Endothelial cell of umbilical vein (primary cell): ENCODE measurements at regions not wholly inside any gene's neighbourhood (a gene's known extent, or its start where the extent isn't known, plus 50 kb on each side); places are given as distances from the start of the nearest gene placed in this dataset.

Experiments used
- BruUV-seq: library from RNA; stranded (reverse); fragments of 400-500 nt; replicated peaks from 2 replicates; lab custom pipeline; 2021; lab: Mats Ljungman, UMichigan
- CTCF ChIA-PET: fragments of 300-600, 350-600 bp; sonication (Branson Sonifier 250); formaldehyde crosslinking; loops from one replicate; lab custom pipeline; 2021; ENCODE audit warnings: antibody characterized with exemption, inconsistent platforms; lab: Charles Lee
- POLR2A ChIA-PET: fragments of 300-600, 350-600 bp; sonication (Branson Sonifier 250); formaldehyde crosslinking; loops from one replicate; lab custom pipeline; 2021; ENCODE audit warnings: antibody characterized with exemption, inconsistent platforms; lab: Charles Lee
- DNase-seq: peaks from one replicate; pipeline ENCODE4 v3.0.0-alpha.2; 2011; ENCODE audit warnings: low read depth, low spot score
- FAIRE-seq: peaks from 2 replicates; lab custom pipeline; 2011; peaks lifted over from hg19 to GRCh38; lab: Jason Lieb, UNC
- H2AFZ ChIP-seq: 2 replicates; pipeline ENCODE4 v1.6.0; 2012; ENCODE audit warnings: low read depth, low read length, control low read depth, inconsistent platforms
- H3K27ac ChIP-seq: 2 replicates; pipeline ENCODE4 v1.5.1; 2011; ENCODE audit warnings: low read depth, mild to moderate bottlenecking, control low read depth, low read length, moderate library complexity; ENCODE audit not compliant: insufficient read depth
- H3K27me3 ChIP-seq, 2 experiments: 2 replicates each; pipeline versions ENCODE4 v1.6.0 to v1.6.1; 2011; ENCODE audit warnings: low read length in 2 of 2, mixed read lengths in 1 of 2; ENCODE audit not compliant: control insufficient read depth in 2 of 2, insufficient read depth in 2 of 2
- H3K36me3 ChIP-seq, 2 experiments: 2 replicates in 1 of 2; 3 replicates in 1 of 2; pipeline ENCODE4 v1.5.1; 2011; ENCODE audit warnings: low read length in 2 of 2, mild to moderate bottlenecking in 1 of 2, moderate library complexity in 1 of 2; ENCODE audit not compliant: control insufficient read depth in 2 of 2, insufficient read depth in 2 of 2; ENCODE audit errors: extremely low read depth in 1 of 2
- H3K4me1 ChIP-seq: 3 replicates; pipeline ENCODE4 v1.5.1; 2011; ENCODE audit warnings: mild to moderate bottlenecking, low read length; ENCODE audit not compliant: control insufficient read depth, insufficient read depth; ENCODE audit errors: extremely low read depth
- H3K4me2 ChIP-seq: 2 replicates; pipeline ENCODE4 v1.6.1; 2011; ENCODE audit warnings: low read length, control low read depth, mixed read lengths; ENCODE audit not compliant: insufficient read depth
- H3K4me3 ChIP-seq, 3 experiments: fragments of 200-600 bp in 1 of 3; sonication (generic), shearing (Covaris generic) in 1 of 3; replicated peaks in 1 of 3; 2 replicates each; pipeline ENCODE4 v1.5.1; 2011 to 2016; ENCODE audit warnings: control low read depth in 3 of 3, low read length in 3 of 3, mild to moderate bottlenecking in 2 of 3, inconsistent platforms in 1 of 3, low read depth in 1 of 3, moderate library complexity in 1 of 3; ENCODE audit not compliant: insufficient read depth in 1 of 3
- H3K79me2 ChIP-seq: 2 replicates; pipeline ENCODE4 v1.6.0; 2012; ENCODE audit warnings: low read length, inconsistent platforms; ENCODE audit not compliant: control insufficient read depth, insufficient read depth
- H3K9ac ChIP-seq: replicated peaks from 2 replicates; pipeline ENCODE3; 2011; ENCODE audit warnings: low read length, control low read depth; ENCODE audit not compliant: insufficient read depth; ENCODE audit errors: extremely low read depth
- H3K9me1 ChIP-seq: replicated peaks from 3 replicates; pipeline ENCODE4 v1.6.0; 2011; ENCODE audit warnings: mild to moderate bottlenecking, low read length; ENCODE audit not compliant: control insufficient read depth, insufficient read depth; ENCODE audit errors: extremely low read depth
- H3K9me3 ChIP-seq: replicated peaks from 2 replicates; pipeline ENCODE4 v1.5.1; 2012; ENCODE audit warnings: low read length, inconsistent platforms; ENCODE audit not compliant: control insufficient read depth, insufficient read depth
- H4K20me1 ChIP-seq: replicated peaks from 2 replicates; pipeline ENCODE3; 2011; ENCODE audit warnings: mild to moderate bottlenecking, low read length; ENCODE audit not compliant: control insufficient read depth, insufficient read depth; ENCODE audit errors: extremely low read depth
- EZH2 ChIP-seq: IDR thresholded peaks from 2 replicates; pipeline ENCODE4 v1.6.1; 2012; ENCODE audit warnings: borderline replicate concordance, low read depth, mild to moderate bottlenecking, moderate library complexity, low read length, inconsistent platforms; ENCODE audit not compliant: severe bottlenecking
- FOS ChIP-seq: IDR thresholded peaks from 2 replicates; pipeline ENCODE4 v1.6.1; 2011; ENCODE audit warnings: mild to moderate bottlenecking, low read length, moderate library complexity, borderline replicate concordance; ENCODE audit not compliant: insufficient read depth
- GATA2 ChIP-seq: IDR thresholded peaks from 2 replicates; pipeline ENCODE4 v1.7.0; 2011; ENCODE audit warnings: low read depth, mild to moderate bottlenecking, moderate library complexity, mixed read lengths, low read length; ENCODE audit not compliant: insufficient read length, insufficient read depth
- JUN ChIP-seq: IDR thresholded peaks from 2 replicates; pipeline ENCODE4 v1.6.1; 2011; ENCODE audit warnings: borderline replicate concordance, low read depth; ENCODE audit not compliant: insufficient read length, insufficient read depth
- MYC ChIP-seq: IDR thresholded peaks from one replicate; pipeline ENCODE4 v1.6.1; 2011; ENCODE audit warnings: mild to moderate bottlenecking, low read depth, low read length
- POLR2A ChIP-seq: IDR thresholded peaks from 2 replicates; pipeline ENCODE4 v1.6.1; 2012; ENCODE audit warnings: low read depth, mild to moderate bottlenecking, control low read depth, low read length
- POLR2AphosphoS5 ChIP-seq: IDR thresholded peaks from 2 replicates; pipeline ENCODE4 v1.6.1; 2012; ENCODE audit warnings: low read depth, mild to moderate bottlenecking, control low read depth, low read length, moderate library complexity; ENCODE audit not compliant: insufficient read depth
- dilution Hi-C: fragments of 300-500 bp; cut with MboI; formaldehyde crosslinking; loops from one replicate; pipeline ENCODE4 v1.15.0; 2019; ENCODE audit warnings: low sequenced_read_pairs; ENCODE audit not compliant: extremely low pct_ligation_motif_present
- intact Hi-C: fragments of 100-400 bp; cut with micrococcal nuclease; formaldehyde crosslinking; loops from one replicate; pipeline ENCODE4 v1.10.0; 2022
- TF ChIP-seq, protein P1 (sequence below), 2 donors: IDR thresholded peaks; 1 replicate in 1 of 2; 2 replicates in 1 of 2; pipeline ENCODE4 v1.5.1; 2011; ENCODE audit warnings: low read length in 2 of 2, mild to moderate bottlenecking in 2 of 2, moderate library complexity in 2 of 2, control low read depth in 1 of 2, inconsistent platforms in 1 of 2, low read depth in 1 of 2; ENCODE audit not compliant: insufficient read depth in 1 of 2; ENCODE audit errors: extremely low read depth in 1 of 2
- TF ChIP-seq, protein P2 (sequence below): IDR thresholded peaks from 2 replicates; pipeline ENCODE4 v1.6.1; 2011; ENCODE audit not compliant: insufficient read depth, insufficient read length

DNA sequence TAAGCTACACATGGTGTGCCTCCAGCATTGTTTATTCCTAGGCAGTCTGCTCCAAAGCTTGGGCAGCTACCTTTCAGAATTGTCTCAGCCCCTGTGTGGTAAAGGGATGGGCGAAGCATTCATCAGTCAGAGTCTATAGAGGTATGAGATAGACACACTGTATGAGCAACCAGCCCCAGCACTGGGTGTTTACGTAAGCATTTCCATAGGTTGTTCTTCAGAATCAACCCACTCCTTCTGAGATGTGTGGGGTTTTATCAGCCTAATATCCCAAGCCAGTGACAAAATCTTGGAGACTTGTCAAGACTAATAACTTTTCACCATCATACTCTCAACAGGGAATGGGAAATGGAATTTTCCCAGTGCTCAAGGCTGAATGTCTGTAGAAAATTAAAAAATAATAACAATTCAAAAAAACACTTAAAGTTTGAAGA, 98.2 kb downstream of the BTG1 start:
- dilution Hi-C loops (no loop called here), intact Hi-C loops (no loop called here)
- H3K9me1 ChIP-seq, result no peaks in the 10 kb centered on the region
- no peak overlapping the region for H3K27ac ChIP-seq
- DNase-seq (no peak), FAIRE-seq (no peak)
- H3K9ac ChIP-seq, result no peak overlapping the region
- TF ChIP-seq, protein P1, sequence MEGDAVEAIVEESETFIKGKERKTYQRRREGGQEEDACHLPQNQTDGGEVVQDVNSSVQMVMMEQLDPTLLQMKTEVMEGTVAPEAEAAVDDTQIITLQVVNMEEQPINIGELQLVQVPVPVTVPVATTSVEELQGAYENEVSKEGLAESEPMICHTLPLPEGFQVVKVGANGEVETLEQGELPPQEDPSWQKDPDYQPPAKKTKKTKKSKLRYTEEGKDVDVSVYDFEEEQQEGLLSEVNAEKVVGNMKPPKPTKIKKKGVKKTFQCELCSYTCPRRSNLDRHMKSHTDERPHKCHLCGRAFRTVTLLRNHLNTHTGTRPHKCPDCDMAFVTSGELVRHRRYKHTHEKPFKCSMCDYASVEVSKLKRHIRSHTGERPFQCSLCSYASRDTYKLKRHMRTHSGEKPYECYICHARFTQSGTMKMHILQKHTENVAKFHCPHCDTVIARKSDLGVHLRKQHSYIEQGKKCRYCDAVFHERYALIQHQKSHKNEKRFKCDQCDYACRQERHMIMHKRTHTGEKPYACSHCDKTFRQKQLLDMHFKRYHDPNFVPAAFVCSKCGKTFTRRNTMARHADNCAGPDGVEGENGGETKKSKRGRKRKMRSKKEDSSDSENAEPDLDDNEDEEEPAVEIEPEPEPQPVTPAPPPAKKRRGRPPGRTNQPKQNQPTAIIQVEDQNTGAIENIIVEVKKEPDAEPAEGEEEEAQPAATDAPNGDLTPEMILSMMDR (IDR thresholded peaks at IDR 0.05; ENCODE audit: extremely low read depth in 1 of 2, insufficient read depth in 1 of 2, low read depth in 1 of 2, low read length in 2 of 2), result no peak
- TF ChIP-seq EZH2, result no peak
- no peak for TF ChIP-seq POLR2A
- TF ChIP-seq GATA2, result no peak
- TF ChIP-seq, protein P2, sequence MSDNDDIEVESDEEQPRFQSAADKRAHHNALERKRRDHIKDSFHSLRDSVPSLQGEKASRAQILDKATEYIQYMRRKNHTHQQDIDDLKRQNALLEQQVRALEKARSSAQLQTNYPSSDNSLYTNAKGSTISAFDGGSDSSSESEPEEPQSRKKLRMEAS, result no peak
- TF ChIP-seq POLR2AphosphoS5, result no peak
- no peak for TF ChIP-seq FOS
- no peak for TF ChIP-seq MYC
- TF ChIP-seq JUN, result no peak
- POLR2A ChIA-PET, result no interaction called here
- no peaks in the 10 kb centered on the region for H3K27me3 ChIP-seq
- no peaks in the 10 kb centered on the region for H4K20me1 ChIP-seq
- no peaks in the 10 kb centered on the region for H3K36me3 ChIP-seq
- no peaks in the 10 kb centered on the region for H3K79me2 ChIP-seq
- H3K4me3 ChIP-seq, result no peak overlapping the region
- CTCF ChIA-PET, result interaction anchor here (1.3 kb wide), 2 partner anchors 13 to 203 kb away, joined by 3 read pairs; no protein-coding TSS in a partner anchor
- no peaks in the 10 kb centered on the region for H3K4me1 ChIP-seq
- H3K4me2 ChIP-seq, result no peak overlapping the region
- H2AFZ ChIP-seq, result no peak overlapping the region
- no peaks in the 10 kb centered on the region for H3K9me3 ChIP-seq
- no TSS peak for BruUV-seq
